ENCODE measurements at regions not wholly inside any gene's neighbourhood (a gene's known extent, or its start where the extent isn't known, plus 50 kb on each side); places are given as distances from the start of the nearest gene placed in this dataset.

GRCh38 chr11:116215471-116216113 lies 557.2 kb downstream of the BUD13 start:
- H3K4me2 ChIP-seq (ENCODE audit: extremely low read depth, insufficient read depth, low read length): no peak overlapping the region
- H3K4me3 ChIP-seq (replicated peaks in 1 of 4; ENCODE audit: control extremely low read depth in 1 of 4, insufficient read depth in 1 of 4, low read depth in 3 of 4, low read length in 4 of 4): no peak overlapping the region

GRCh38 chr11:116211147-116211546 lies 561.6 kb downstream of the BUD13 start:
- no peak overlapping the region for H3K27ac ChIP-seq (ENCODE audit: insufficient read depth, low read length)
- H3K9me3 ChIP-seq (ENCODE audit: control insufficient read depth, insufficient read depth, low read depth, low read length): no peaks in the 10 kb centered on the region
- H3K4me2 ChIP-seq (ENCODE audit: extremely low read depth, insufficient read depth, low read length): no peak overlapping the region
- TF ChIP-seq CTCF (conservative IDR thresholded peaks at IDR 0.05 in 1 of 2, IDR thresholded peaks at IDR 0.05 in 1 of 2; ENCODE audit: low read depth in 1 of 2, low read length in 2 of 2) (no peak), EZH2 (IDR thresholded peaks at IDR 0.05; ENCODE audit: low read length, missing control alignments) (no peak)
- no peaks in the 10 kb centered on the region for H3K36me3 ChIP-seq (ENCODE audit: control insufficient read depth, insufficient read depth, low read length)
- no peak overlapping the region for H3K4me3 ChIP-seq (replicated peaks in 1 of 4; ENCODE audit: control extremely low read depth in 1 of 4, insufficient read depth in 1 of 4, low read depth in 3 of 4, low read length in 4 of 4)
- H3K79me2 ChIP-seq (ENCODE audit: control insufficient read depth, insufficient read depth, low read length): no peaks in the 10 kb centered on the region
- H3K27me3 ChIP-seq (ENCODE audit: control insufficient read depth, insufficient read depth, low read length): no peaks in the 10 kb centered on the region
- H2AFZ ChIP-seq (ENCODE audit: low read length): no peak overlapping the region
- H4K20me1 ChIP-seq (ENCODE audit: control insufficient read depth, extremely low read depth, insufficient read depth, low read length): no peaks in the 10 kb centered on the region
- H3K9ac ChIP-seq (ENCODE audit: insufficient read depth, low read length): no peak overlapping the region
- no peaks in the 10 kb centered on the region for H3K4me1 ChIP-seq (ENCODE audit: control insufficient read depth, extremely low read depth, insufficient read depth, low read length)
- no peak for DNase-seq (ENCODE audit: low read depth in 2 of 2)

More at GRCh38 chr11:116215471-116216113, 557.2 kb downstream of the BUD13 start:
- H3K9me3 ChIP-seq (ENCODE audit: control insufficient read depth, insufficient read depth, low read depth, low read length): no peaks in the 10 kb centered on the region
- H3K4me1 ChIP-seq (ENCODE audit: control insufficient read depth, extremely low read depth, insufficient read depth, low read length): no peaks in the 10 kb centered on the region
- H2AFZ ChIP-seq (ENCODE audit: low read length): no peak overlapping the region
- H3K9ac ChIP-seq (ENCODE audit: insufficient read depth, low read length): no peak overlapping the region
- no peaks in the 10 kb centered on the region for H3K27me3 ChIP-seq (ENCODE audit: control insufficient read depth, insufficient read depth, low read length)
- no peak for DNase-seq (ENCODE audit: low read depth in 2 of 2)
- TF ChIP-seq CTCF (conservative IDR thresholded peaks at IDR 0.05 in 1 of 2, IDR thresholded peaks at IDR 0.05 in 1 of 2; ENCODE audit: low read depth in 1 of 2, low read length in 2 of 2) (no peak), EZH2 (IDR thresholded peaks at IDR 0.05; ENCODE audit: low read length, missing control alignments) (no peak)
- H3K36me3 ChIP-seq (ENCODE audit: control insufficient read depth, insufficient read depth, low read length): no peaks in the 10 kb centered on the region
- H3K79me2 ChIP-seq (ENCODE audit: control insufficient read depth, insufficient read depth, low read length): no peaks in the 10 kb centered on the region
- no peaks in the 10 kb centered on the region for H4K20me1 ChIP-seq (ENCODE audit: control insufficient read depth, extremely low read depth, insufficient read depth, low read length)
- H3K27ac ChIP-seq (ENCODE audit: insufficient read depth, low read length): no peak overlapping the region

- no peaks in the 10 kb centered on the region for H4K20me1 ChIP-seq (ENCODE audit: control insufficient read depth, extremely low read depth, insufficient read depth, low read length)
- H3K27ac ChIP-seq (ENCODE audit: insufficient read depth, low read length): no peak overlapping the region
- no peaks in the 10 kb centered on the region for H3K27me3 ChIP-seq (ENCODE audit: control insufficient read depth, insufficient read depth, low read length)
- H3K79me2 ChIP-seq (ENCODE audit: control insufficient read depth, insufficient read depth, low read length): no peaks in the 10 kb centered on the region
- no peak for TF ChIP-seq CTCF (conservative IDR thresholded peaks at IDR 0.05 in 1 of 2, IDR thresholded peaks at IDR 0.05 in 1 of 2; ENCODE audit: low read depth in 1 of 2, low read length in 2 of 2)
- no peak for TF ChIP-seq EZH2 (IDR thresholded peaks at IDR 0.05; ENCODE audit: low read length, missing control alignments)
- no peak overlapping the region for H2AFZ ChIP-seq (ENCODE audit: low read length)
- no peaks in the 10 kb centered on the region for H3K4me1 ChIP-seq (ENCODE audit: control insufficient read depth, extremely low read depth, insufficient read depth, low read length)
- H3K9ac ChIP-seq (ENCODE audit: insufficient read depth, low read length): no peak overlapping the region
- H3K4me2 ChIP-seq (ENCODE audit: extremely low read depth, insufficient read depth, low read length): no peak overlapping the region
- H3K4me3 ChIP-seq (replicated peaks in 1 of 4; ENCODE audit: control extremely low read depth in 1 of 4, insufficient read depth in 1 of 4, low read depth in 3 of 4, low read length in 4 of 4): no peak overlapping the region
- H3K9me3 ChIP-seq (ENCODE audit: control insufficient read depth, insufficient read depth, low read depth, low read length): no peaks in the 10 kb centered on the region
- no peak for DNase-seq (ENCODE audit: low read depth in 2 of 2)
- H3K36me3 ChIP-seq (ENCODE audit: control insufficient read depth, insufficient read depth, low read length): no peaks in the 10 kb centered on the region
Observed at GRCh38 chr11:116210663-116211062, 562.1 kb downstream of the BUD13 start.
